HG02642 (cell line): ENCODE measurements at regions not wholly inside any gene's neighbourhood (a gene's known extent, or its start where the extent isn't known, plus 50 kb on each side); places are given as distances from the start of the nearest gene placed in this dataset.

Experiments used
- ATAC-seq: cut with Tn5 transposase; IDR thresholded peaks from one replicate; pipeline ENCODE4 v1.9.1; 2021; ENCODE audit warnings: mild to moderate bottlenecking; ENCODE audit not compliant: unreplicated experiment, poor library complexity

GRCh38 chr16:86894925-86895324, 316.6 kb downstream of the FOXL1 start:
- no peak for ATAC-seq

- ATAC-seq: no peak
Measured at GRCh38 chr16:86895606-86896005, 317.3 kb downstream of the FOXL1 start.

- no peak for ATAC-seq
Measured at GRCh38 chr16:86896976-86897375, 318.6 kb downstream of the FOXL1 start.

- ATAC-seq: no peak
Measured at GRCh38 chr16:86897486-86897885, 319.1 kb downstream of the FOXL1 start.

- ATAC-seq: no peak
Measured at GRCh38 chr16:86898386-86898785, 320.0 kb downstream of the FOXL1 start.

- no peak for ATAC-seq
Measured at GRCh38 chr16:86899151-86899550, 320.8 kb downstream of the FOXL1 start.

GRCh38 chr16:86899757-86900156, 321.4 kb downstream of the FOXL1 start:
- no peak for ATAC-seq

GRCh38 chr16:86901483-86901882, 323.1 kb downstream of the FOXL1 start:
- no peak for ATAC-seq

- no peak for ATAC-seq
Measured at GRCh38 chr16:86902656-86903001, 324.3 kb downstream of the FOXL1 start.

- ATAC-seq: no peak
Measured at GRCh38 chr16:86903068-86903467, 324.7 kb downstream of the FOXL1 start.

- ATAC-seq: no peak
Measured at GRCh38 chr16:86905302-86905701, 327.0 kb downstream of the FOXL1 start.

GRCh38 chr16:86906623-86907022, 328.3 kb downstream of the FOXL1 start:
- no peak for ATAC-seq

- ATAC-seq: no peak
Measured at GRCh38 chr16:86909359-86910160, 331.2 kb downstream of the FOXL1 start.

GRCh38 chr16:86910161-86910769, 331.9 kb downstream of the FOXL1 start:
- ATAC-seq: no peak

- no peak for ATAC-seq
Measured at GRCh38 chr16:86911437-86911958, 333.1 kb downstream of the FOXL1 start.

GRCh38 chr16:86913886-86914285, 335.5 kb downstream of the FOXL1 start:
- no peak for ATAC-seq

- ATAC-seq: no peak
Measured at GRCh38 chr16:86914876-86915717, 336.7 kb downstream of the FOXL1 start.

GRCh38 chr16:86917471-86918365, 339.4 kb downstream of the FOXL1 start:
- ATAC-seq: no peak

- ATAC-seq: no peak
Measured at GRCh38 chr16:86918637-86919036, 340.3 kb downstream of the FOXL1 start.

- ATAC-seq: no peak
Measured at GRCh38 chr16:86919078-86919477, 340.7 kb downstream of the FOXL1 start.
